H1 (cell line): ENCODE measurements at regions not wholly inside any gene's neighbourhood (a gene's known extent, or its start where the extent isn't known, plus 50 kb on each side); places are given as distances from the start of the nearest gene placed in this dataset.

Experiments
- CTCF ChIA-PET: fragments of 300-600 bp; sonication (Branson Sonifier 250); formaldehyde crosslinking; loops from one replicate; lab custom pipeline; 2021; ENCODE audit not compliant: partially characterized antibody; lab: Charles Lee
- POLR2A ChIA-PET: fragments of 300-600 bp; sonication (Branson Sonifier 250); formaldehyde crosslinking; loops from one replicate; lab custom pipeline; 2021; ENCODE audit warnings: inconsistent platforms; ENCODE audit not compliant: partially characterized antibody; lab: Charles Lee
- DNase-seq, 2 experiments: peaks; one replicate each; pipeline versions ENCODE4 v3.0.0 to v3.0.0-alpha.2; 2010 to 2022; ENCODE audit warnings: low spot score in 2 of 2, low read depth in 1 of 2, mixed read lengths in 1 of 2
- FAIRE-seq: peaks from 2 replicates; lab custom pipeline; 2011; peaks lifted over from hg19 to GRCh38; lab: Jason Lieb, UNC
- H2AFZ ChIP-seq: 2 replicates; pipeline ENCODE4 v1.8.1; 2012; ENCODE audit warnings: low read length, inconsistent platforms
- H2AK5ac ChIP-seq: 2 replicates; pipeline ENCODE4 v1.6.1; 2013; ENCODE audit warnings: low read depth, low read length
- H2BK120ac ChIP-seq: replicated peaks from 2 replicates; pipeline ENCODE3; 2013; ENCODE audit warnings: low read depth, low read length, inconsistent platforms
- H2BK12ac ChIP-seq: 2 replicates; pipeline ENCODE4 v1.6.1; 2013; ENCODE audit warnings: low read depth, low read length
- H2BK15ac ChIP-seq: 2 replicates; pipeline ENCODE4 v1.6.1; 2013; ENCODE audit warnings: low read length
- H2BK20ac ChIP-seq: 2 replicates; pipeline ENCODE4 v1.6.1; 2013; ENCODE audit warnings: low read length
- H2BK5ac ChIP-seq: 2 replicates; pipeline ENCODE4 v1.6.1; 2013; ENCODE audit warnings: low read depth, low read length
- H3K14ac ChIP-seq: 2 replicates; pipeline ENCODE4 v1.6.1; 2013; ENCODE audit warnings: inconsistent platforms; ENCODE audit not compliant: insufficient read length
- H3K18ac ChIP-seq: 2 replicates; pipeline ENCODE4 v1.6.1; 2013; ENCODE audit warnings: low read length; ENCODE audit errors: extremely low read depth
- H3K23ac ChIP-seq: 2 replicates; pipeline ENCODE4 v1.6.1; 2013; ENCODE audit warnings: inconsistent platforms; ENCODE audit not compliant: insufficient read length
- H3K23me2 ChIP-seq: 2 replicates; pipeline ENCODE4 v1.6.1; 2013; ENCODE audit warnings: low read depth, low read length
- H3K27ac ChIP-seq: 2 replicates; pipeline ENCODE4 v1.6.1; 2011; ENCODE audit warnings: low read depth, low read length, inconsistent platforms
- H3K27me3 ChIP-seq, 4 experiments: replicated peaks in 1 of 4; 1 replicate in 1 of 4; 2 replicates in 3 of 4; pipeline versions ENCODE4 v1.6.1 to v1.8.1; 2011 to 2013; ENCODE audit warnings: low read length in 3 of 4, mild to moderate bottlenecking in 3 of 4, inconsistent platforms in 2 of 4, mixed read lengths in 2 of 4, moderate library complexity in 1 of 4; ENCODE audit not compliant: control insufficient read depth in 3 of 4, insufficient read depth in 3 of 4; ENCODE audit errors: extremely low read depth in 1 of 4
- H3K36me3 ChIP-seq, 4 experiments: 2 replicates each; pipeline versions ENCODE4 v1.6.1 to v1.8.1; 2011 to 2013; ENCODE audit warnings: mild to moderate bottlenecking in 4 of 4, low read length in 3 of 4, moderate library complexity in 2 of 4, control low read depth in 1 of 4, inconsistent platforms in 1 of 4; ENCODE audit not compliant: insufficient read depth in 4 of 4, control insufficient read depth in 2 of 4
- H3K4ac ChIP-seq: replicated peaks from 2 replicates; pipeline ENCODE3; 2013; ENCODE audit warnings: low read length, low read depth, mixed read lengths, inconsistent platforms; ENCODE audit not compliant: insufficient read length
- H3K4me1 ChIP-seq, 4 experiments: replicated peaks in 1 of 4; 1 replicate in 1 of 4; 2 replicates in 3 of 4; pipeline versions ENCODE4 v1.6.1 to v1.8.1; 2011 to 2013; ENCODE audit warnings: low read length in 3 of 4, inconsistent platforms in 2 of 4, mixed read lengths in 1 of 4; ENCODE audit not compliant: insufficient read depth in 4 of 4, control insufficient read depth in 3 of 4
- H3K4me2 ChIP-seq, 2 experiments: 2 replicates each; pipeline versions ENCODE4 v1.6.1 to v1.8.1; 2011 to 2013; ENCODE audit warnings: low read depth in 2 of 2, low read length in 2 of 2, control low read depth in 1 of 2, inconsistent platforms in 1 of 2, mild to moderate bottlenecking in 1 of 2; ENCODE audit not compliant: insufficient read depth in 1 of 2
- H3K4me3 ChIP-seq, 4 experiments: fragments of 200-600, 300-600 bp in 1 of 4; sonication (generic), shearing (Covaris generic), sonication (Bioruptor Twin) in 1 of 4; 2 replicates each; pipeline versions ENCODE4 v1.5.1 to v1.8.1; 2011 to 2016; ENCODE audit warnings: low read length in 4 of 4, low read depth in 3 of 4, control low read depth in 2 of 4, inconsistent platforms in 2 of 4, mild to moderate bottlenecking in 2 of 4, mixed read lengths in 1 of 4, moderate library complexity in 1 of 4; ENCODE audit not compliant: insufficient read depth in 2 of 4; ENCODE audit errors: extremely low read depth in 1 of 4
- H3K56ac ChIP-seq: replicated peaks from 2 replicates; pipeline ENCODE3; 2013; ENCODE audit warnings: low read depth, mild to moderate bottlenecking, mixed read lengths, low read length, inconsistent platforms; ENCODE audit not compliant: insufficient read length
- H3K79me1 ChIP-seq: 2 replicates; pipeline ENCODE4 v1.6.1; 2013; ENCODE audit warnings: low read depth, low read length, control low read depth
- H3K79me2 ChIP-seq, 2 experiments: 2 replicates each; pipeline versions ENCODE4 v1.6.1 to v1.8.1; 2012 to 2013; ENCODE audit warnings: low read length in 2 of 2, mild to moderate bottlenecking in 2 of 2, inconsistent platforms in 1 of 2; ENCODE audit not compliant: insufficient read depth in 2 of 2, control insufficient read depth in 1 of 2
- H3K9ac ChIP-seq, 4 experiments: replicated peaks in 1 of 4; 1 replicate in 1 of 4; 2 replicates in 3 of 4; pipeline versions ENCODE4 v1.6.1 to v1.8.1; 2011 to 2013; ENCODE audit warnings: low read depth in 3 of 4, low read length in 3 of 4, control low read depth in 2 of 4, mild to moderate bottlenecking in 2 of 4, moderate library complexity in 2 of 4, inconsistent platforms in 1 of 4; ENCODE audit errors: extremely low read depth in 1 of 4
- H3K9me3 ChIP-seq, 2 experiments: 2 replicates each; pipeline versions ENCODE4 v1.6.1 to v1.8.1; 2012 to 2013; ENCODE audit warnings: mild to moderate bottlenecking in 2 of 2, moderate library complexity in 2 of 2, control low read depth in 1 of 2, inconsistent platforms in 1 of 2, low read depth in 1 of 2, low read length in 1 of 2, mixed read lengths in 1 of 2; ENCODE audit not compliant: insufficient read depth in 2 of 2
- H4K20me1 ChIP-seq, 2 experiments: replicated peaks in 1 of 2; 2 replicates each; pipeline versions ENCODE3 to v1.8.1; 2011 to 2013; ENCODE audit warnings: inconsistent platforms in 2 of 2, low read length in 2 of 2, mild to moderate bottlenecking in 1 of 2; ENCODE audit not compliant: insufficient read depth in 2 of 2, control insufficient read depth in 1 of 2
- H4K5ac ChIP-seq: 2 replicates; pipeline ENCODE4 v1.6.1; 2013; ENCODE audit warnings: low read length, low read depth, mixed read lengths, inconsistent platforms; ENCODE audit not compliant: insufficient read length
- H4K8ac ChIP-seq: 2 replicates; pipeline ENCODE4 v1.8.0; 2013; ENCODE audit warnings: mild to moderate bottlenecking, moderate library complexity, low read length, inconsistent platforms; ENCODE audit not compliant: insufficient read depth; ENCODE audit errors: extremely low read depth
- H4K91ac ChIP-seq: replicated peaks from 2 replicates; pipeline ENCODE3; 2013; ENCODE audit warnings: low read length, mixed read lengths, inconsistent platforms; ENCODE audit not compliant: insufficient read length
- ATF3 ChIP-seq: IDR thresholded peaks from 2 replicates; pipeline ENCODE4 v1.6.1; 2011; ENCODE audit warnings: low read depth, mild to moderate bottlenecking, low read length; ENCODE audit not compliant: insufficient read depth
- CHD1 ChIP-seq: IDR thresholded peaks from 2 replicates; pipeline ENCODE4 v1.6.1; 2012; ENCODE audit warnings: low read depth, low read length, improper control_type of control experiment
- CHD2 ChIP-seq: IDR thresholded peaks from 2 replicates; pipeline ENCODE4 v1.6.1; 2012; ENCODE audit warnings: low read length, improper control_type of control experiment
- E2F6 ChIP-seq: IDR thresholded peaks from 2 replicates; pipeline ENCODE4 v1.6.1; 2012; ENCODE audit warnings: inconsistent platforms
- POLR2AphosphoS5 ChIP-seq: IDR thresholded peaks from 2 replicates; pipeline ENCODE4 v1.6.1; 2011; ENCODE audit warnings: low read depth, low read length
- WGBS, 2 experiments: shearing (Covaris generic) in 1 of 2; methylation state at CpG; one replicate each; pipeline versions ENCODE4 v1.1.6 to v1.1.7; 2013 to 2015; ENCODE audit warnings: low lambda C conversion rate in 2 of 2, mixed read lengths in 2 of 2, inconsistent platforms in 1 of 2, low coverage in 1 of 2, missing lambda C conversion rate in 1 of 2; ENCODE audit not compliant: insufficient replicate concordance in 2 of 2, insufficient coverage in 1 of 2, insufficient read length in 1 of 2; ENCODE audit errors: extremely low coverage in 1 of 2, missing lambda C conversion rate in 1 of 2; 5-methylcytosine and 5-hydroxymethylcytosine counted together

GRCh38 chr5:120354126-120354525 lies 110.0 kb upstream of the PRR16 start:
- FAIRE-seq (no peak), DNase-seq (no peak)
- no peak overlapping the region for H2BK120ac ChIP-seq
- H3K27me3 ChIP-seq: no peaks in the 10 kb centered on the region
- H3K14ac ChIP-seq: no peak overlapping the region
- no peak overlapping the region for H3K9ac ChIP-seq
- H3K27ac ChIP-seq: no peak overlapping the region
- H4K20me1 ChIP-seq: no peaks in the 10 kb centered on the region
- no peak overlapping the region for H2BK12ac ChIP-seq
- no peak overlapping the region for H4K91ac ChIP-seq
- H2BK15ac ChIP-seq: no peak overlapping the region
- H3K4ac ChIP-seq: no peak overlapping the region
- no peaks in the 10 kb centered on the region for H3K23me2 ChIP-seq
- H3K56ac ChIP-seq: no peak overlapping the region
- no peaks in the 10 kb centered on the region for H3K36me3 ChIP-seq
- H3K4me2 ChIP-seq: no peak overlapping the region
- no peak overlapping the region for H2AK5ac ChIP-seq
- H4K8ac ChIP-seq: no peak overlapping the region
- ChIA-PET POLR2A (no interaction called here), CTCF (no interaction called here)
- H3K79me2 ChIP-seq: no peaks in the 10 kb centered on the region
- H3K79me1 ChIP-seq: no peaks in the 10 kb centered on the region
- H3K9me3 ChIP-seq: peaks cover 11 to 13% of the 10 kb centered on the region in 2 experiments; a peak in 2 of 4 replicates
- H3K23ac ChIP-seq: no peak overlapping the region
- no peak overlapping the region for H3K18ac ChIP-seq
- no peak overlapping the region for H4K5ac ChIP-seq
- WGBS, 2 experiments: 93% methylated on average over 2 of the region's 2 CpGs; no CpG with 5 or more reads in 1 of the 2 experiments
- no peak overlapping the region for H2BK5ac ChIP-seq
- H2AFZ ChIP-seq: no peak overlapping the region
- no peaks in the 10 kb centered on the region for H3K4me1 ChIP-seq
- no peak overlapping the region for H2BK20ac ChIP-seq
- no peak overlapping the region for H3K4me3 ChIP-seq
- TF ChIP-seq CHD1: no peak
- TF ChIP-seq CHD2: no peak
- no peak for TF ChIP-seq E2F6
- no peak for TF ChIP-seq ATF3
- no peak for TF ChIP-seq POLR2AphosphoS5
